Coronary artery (tissue), 2 donors: ENCODE measurements at regions not wholly inside any gene's neighbourhood (a gene's known extent, or its start where the extent isn't known, plus 50 kb on each side); places are given as distances from the start of the nearest gene placed in this dataset.

ENCODE experiments used
- DNase-seq: peaks from one replicate; pipeline ENCODE4 v3.0.0-alpha.2; 2017; ENCODE audit warnings: low spot score
- H3K27ac ChIP-seq, 2 donors: fragments of 200-600 bp; sonication (generic); one replicate each; pipeline ENCODE4 v1.5.1; 2016 to 2019
- H3K4me3 ChIP-seq: fragments of 200-600 bp; sonication (generic); 2 replicates; pipeline ENCODE4 v1.5.1; 2016; ENCODE audit warnings: mild to moderate bottlenecking, moderate library complexity
- TF ChIP-seq, protein P1 (sequence below): fragments of 200-600 bp; sonication (generic); IDR thresholded peaks from one replicate; pipeline ENCODE4 v1.5.1; 2019; ENCODE audit warnings: antibody characterized with exemption

DNA sequence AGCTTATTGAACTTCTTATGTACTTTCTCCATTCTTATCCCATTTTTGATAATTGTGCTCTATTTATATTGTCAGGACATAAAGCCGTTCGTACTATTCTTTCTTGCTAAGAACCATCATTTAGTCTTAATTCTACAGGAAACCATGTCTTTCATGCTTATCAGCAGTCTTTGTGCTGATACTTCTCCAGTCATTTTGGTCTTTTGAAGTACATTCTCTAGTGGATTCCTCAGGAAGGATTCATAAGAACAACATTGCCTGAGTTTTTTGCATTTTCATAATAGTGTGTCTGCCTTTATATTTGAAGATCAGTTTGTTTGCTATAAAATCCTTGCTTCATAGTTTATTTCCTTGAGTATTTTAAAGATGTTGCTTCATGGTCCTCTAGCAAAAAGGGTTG, 126.6 kb upstream of the NEO1 start:
- Histone ChIP-seq H3K27ac (no peak overlapping the region), H3K4me3 (no peak overlapping the region)
- DNase-seq: no peak
- TF ChIP-seq, protein P1, sequence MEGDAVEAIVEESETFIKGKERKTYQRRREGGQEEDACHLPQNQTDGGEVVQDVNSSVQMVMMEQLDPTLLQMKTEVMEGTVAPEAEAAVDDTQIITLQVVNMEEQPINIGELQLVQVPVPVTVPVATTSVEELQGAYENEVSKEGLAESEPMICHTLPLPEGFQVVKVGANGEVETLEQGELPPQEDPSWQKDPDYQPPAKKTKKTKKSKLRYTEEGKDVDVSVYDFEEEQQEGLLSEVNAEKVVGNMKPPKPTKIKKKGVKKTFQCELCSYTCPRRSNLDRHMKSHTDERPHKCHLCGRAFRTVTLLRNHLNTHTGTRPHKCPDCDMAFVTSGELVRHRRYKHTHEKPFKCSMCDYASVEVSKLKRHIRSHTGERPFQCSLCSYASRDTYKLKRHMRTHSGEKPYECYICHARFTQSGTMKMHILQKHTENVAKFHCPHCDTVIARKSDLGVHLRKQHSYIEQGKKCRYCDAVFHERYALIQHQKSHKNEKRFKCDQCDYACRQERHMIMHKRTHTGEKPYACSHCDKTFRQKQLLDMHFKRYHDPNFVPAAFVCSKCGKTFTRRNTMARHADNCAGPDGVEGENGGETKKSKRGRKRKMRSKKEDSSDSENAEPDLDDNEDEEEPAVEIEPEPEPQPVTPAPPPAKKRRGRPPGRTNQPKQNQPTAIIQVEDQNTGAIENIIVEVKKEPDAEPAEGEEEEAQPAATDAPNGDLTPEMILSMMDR: no peak

DNA sequence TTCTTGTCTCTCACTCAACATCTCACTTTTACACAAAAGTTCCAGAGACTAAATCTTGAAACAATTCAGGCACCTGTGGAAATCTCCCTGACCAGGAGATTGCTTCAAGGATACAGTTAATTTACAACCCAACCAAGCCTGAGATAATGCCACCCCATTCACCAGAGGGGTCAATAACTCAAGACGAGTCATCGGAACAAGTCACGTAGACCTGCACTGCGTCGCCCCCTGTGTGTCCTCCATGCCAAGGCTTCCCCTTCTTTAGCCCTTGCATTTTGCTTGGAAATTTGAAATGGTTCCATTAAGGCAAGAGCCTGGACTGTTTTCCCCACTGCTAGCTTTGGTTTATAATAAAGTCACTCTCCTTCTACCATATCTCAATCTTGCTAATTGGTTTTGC, 129.0 kb upstream of the NEO1 start:
- no peak overlapping the region for H3K27ac ChIP-seq
- no peak for DNase-seq
- TF ChIP-seq, protein P1: no peak
- H3K4me3 ChIP-seq: no peak overlapping the region

DNA sequence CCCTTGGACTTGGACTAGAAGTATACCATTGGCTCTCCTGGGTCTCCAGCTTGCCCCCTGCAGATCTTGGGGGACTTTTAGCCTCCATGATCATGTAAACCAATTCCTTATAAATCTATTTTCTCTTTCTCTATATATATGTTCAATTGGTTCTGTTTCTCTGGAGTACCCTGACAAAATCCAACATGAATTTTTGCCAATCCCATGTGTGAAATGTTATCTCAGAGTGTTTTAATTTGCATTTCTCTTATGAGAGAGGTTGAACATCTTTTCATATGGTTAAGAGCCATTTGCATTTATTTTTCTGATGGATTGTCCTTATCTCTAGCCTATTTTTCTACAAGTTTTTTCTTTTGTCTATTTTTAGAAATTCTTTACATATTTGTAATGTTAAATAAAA, 131.7 kb upstream of the NEO1 start:
- no peak for DNase-seq
- Histone ChIP-seq H3K27ac (no peak overlapping the region), H3K4me3 (no peak overlapping the region)
- TF ChIP-seq, protein P1: no peak

DNA sequence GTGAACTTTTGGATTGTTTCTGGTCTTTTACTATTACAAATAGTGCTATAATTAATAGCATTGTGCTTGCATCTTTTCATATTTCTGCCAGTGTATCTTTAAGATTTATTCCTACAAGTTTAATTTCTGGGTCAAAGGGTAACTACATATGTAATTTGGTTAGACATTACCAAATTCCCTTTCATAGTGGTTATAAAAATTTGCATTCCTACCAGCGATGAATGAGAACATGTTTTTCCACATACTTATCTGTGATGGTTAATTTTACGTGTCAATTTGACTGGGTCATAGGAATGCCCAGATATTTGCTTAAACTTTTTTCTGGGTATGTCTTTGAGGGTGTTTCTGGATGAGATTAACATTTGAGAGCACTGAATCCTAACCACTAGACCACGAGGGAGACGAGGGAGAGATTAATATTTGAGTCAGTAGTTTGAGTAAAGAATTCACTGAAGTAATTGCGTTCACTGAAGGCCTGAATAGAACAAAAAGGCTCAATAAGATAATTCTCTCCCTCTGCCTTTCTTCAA, 132.3 kb upstream of the NEO1 start:
- Histone ChIP-seq H3K27ac (no peak overlapping the region), H3K4me3 (no peak overlapping the region)
- TF ChIP-seq, protein P1: no peak
- no peak for DNase-seq

DNA sequence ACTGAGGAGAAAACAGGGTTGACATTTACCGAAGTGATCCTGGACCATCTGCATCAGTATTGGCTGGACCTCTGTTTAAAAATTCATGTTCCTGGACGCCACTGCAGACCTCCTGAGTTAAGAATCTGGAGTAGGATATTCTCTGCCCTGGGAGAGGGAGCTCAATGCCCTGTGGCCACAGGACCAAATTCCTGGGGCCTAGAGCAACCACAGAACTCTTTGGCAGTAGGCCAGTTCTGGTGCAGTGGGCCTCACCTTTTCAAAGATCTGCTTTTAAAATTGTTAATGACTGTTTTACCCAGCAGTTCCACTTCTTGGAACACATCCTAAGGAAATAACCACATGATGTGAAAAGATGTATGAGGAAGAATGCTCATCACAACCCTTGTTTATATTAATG, 133.3 kb upstream of the ADPGK start:
- Histone ChIP-seq H3K27ac (no peak overlapping the region), H3K4me3 (no peak overlapping the region)
- TF ChIP-seq, protein P1: no peak
- DNase-seq: no peak

DNA sequence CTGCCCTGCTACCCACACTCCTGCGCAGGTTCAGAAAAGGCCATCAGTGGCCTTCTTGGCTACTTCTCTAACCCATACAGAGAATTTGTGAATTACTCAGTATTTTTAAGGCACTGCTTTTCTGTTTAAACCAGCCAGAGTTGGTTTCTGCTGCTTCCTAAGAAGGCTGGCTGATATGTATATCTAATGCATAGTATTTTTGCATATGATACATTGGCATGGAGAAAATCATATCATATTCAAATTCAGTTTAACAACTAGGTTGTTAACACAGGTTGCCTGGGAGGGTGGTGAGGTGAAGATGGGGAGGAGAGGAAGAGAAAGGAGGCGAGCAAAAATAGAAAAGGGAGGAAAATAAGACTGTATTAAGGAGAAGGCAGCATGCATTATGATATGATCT, 132.8 kb upstream of the ADPGK start:
- no peak for DNase-seq
- no peak overlapping the region for H3K27ac ChIP-seq
- no peak overlapping the region for H3K4me3 ChIP-seq
- TF ChIP-seq, protein P1: no peak

DNA sequence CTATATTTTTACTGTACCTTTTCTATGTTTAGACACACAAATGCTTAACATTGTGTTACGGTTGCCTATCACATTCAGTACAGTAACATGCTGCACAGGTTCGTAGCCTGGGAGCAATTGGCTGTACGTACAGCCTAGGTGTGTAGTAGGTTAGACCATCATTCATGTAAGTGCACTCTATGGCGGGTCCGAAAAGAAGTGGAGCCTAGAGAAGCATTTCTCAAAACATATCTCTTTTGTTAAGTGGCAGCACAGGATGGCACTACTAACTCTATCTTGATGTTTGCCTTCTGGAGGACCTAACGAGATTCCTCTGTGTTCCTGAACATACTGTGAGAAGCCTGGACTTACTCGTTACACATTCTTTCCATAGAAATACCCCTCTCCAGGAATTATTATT, 132.3 kb upstream of the ADPGK start:
- no peak for DNase-seq
- Histone ChIP-seq H3K27ac (no peak overlapping the region), H3K4me3 (no peak overlapping the region)
- TF ChIP-seq, protein P1: no peak
